ENCODE measurements at regions not wholly inside any gene's neighbourhood (a gene's known extent, or its start where the extent isn't known, plus 50 kb on each side); places are given as distances from the start of the nearest gene placed in this dataset.

DNA sequence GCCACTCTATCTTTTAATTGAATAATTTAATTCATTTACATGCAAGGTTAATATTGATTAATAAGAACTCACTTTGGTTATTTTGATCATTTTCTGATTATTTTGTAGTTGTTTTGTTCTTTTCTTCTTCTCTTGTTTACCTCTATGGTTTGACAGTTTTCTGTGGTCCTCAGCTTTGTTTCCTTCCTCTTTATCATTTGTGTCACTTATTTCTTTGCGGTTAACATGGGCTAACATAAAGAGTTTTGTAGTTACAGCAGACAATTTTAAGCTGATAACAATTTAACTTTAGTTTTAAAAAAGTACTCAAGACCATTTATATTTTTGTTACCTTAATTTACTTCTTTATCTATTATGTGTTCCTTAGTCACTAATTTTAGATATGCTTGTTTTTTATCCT lies 1032.8 kb upstream of the RAG2 start:
- no peak overlapping the region for H3K27ac ChIP-seq (ENCODE audit: low read depth in 1 of 2, low read length in 2 of 2)
- DNase-seq, result no peak
- WGBS (ENCODE audit: insufficient coverage), result no CpG with 5 or more reads among the region's 1 CpG

DNA sequence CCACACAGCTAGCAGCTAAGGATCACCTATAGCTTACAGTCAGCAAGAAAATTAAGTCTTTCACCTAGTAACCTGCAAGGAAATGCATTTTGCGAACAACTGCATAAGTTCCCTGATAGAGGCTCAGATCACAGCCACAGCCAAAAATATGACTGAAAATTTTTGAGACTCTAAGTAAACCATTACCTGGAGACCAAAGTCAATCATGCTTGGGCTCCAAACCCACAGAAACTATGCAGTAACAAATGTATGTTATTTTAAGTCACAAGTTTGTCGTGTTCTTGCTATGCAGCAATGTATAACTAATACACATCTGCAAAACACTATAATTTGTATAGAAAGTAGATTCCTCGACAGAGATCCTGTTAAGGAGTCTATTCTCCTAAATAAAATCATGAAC lies 1025.7 kb upstream of the RAG2 start:
- Mint-ChIP-seq H3K9me3 (peaks cover 7 to 21% (median 15%) of the 10 kb centered on the region in 7 donors), H3K27ac (no peak overlapping the region), H3K4me3 (no peak overlapping the region), H3K4me1 (no peaks in the 10 kb centered on the region), H3K36me3 (no peaks in the 10 kb centered on the region), H3K27me3 (ENCODE audit: low read depth in 3 of 3) (no peaks in the 10 kb centered on the region)
- H3K27ac ChIP-seq (ENCODE audit: low read depth in 1 of 2, low read length in 2 of 2), result no peak overlapping the region
- no CpG with 5 or more reads among the region's 3 CpGs for WGBS (ENCODE audit: insufficient coverage)
- no peak overlapping the region for H3K4me3 ChIP-seq (replicated peaks in 1 of 3; ENCODE audit: low read depth in 2 of 3, low read length in 3 of 3)
- intact Hi-C loops (cut with micrococcal nuclease), result no loop called here
- peaks cover 12 to 22% of the 10 kb centered on the region in 2 donors for H3K9me3 ChIP-seq (replicated peaks in 1 of 2; ENCODE audit: control insufficient read depth in 1 of 2, insufficient read depth in 1 of 2, low read length in 2 of 2)
- DNase-seq, result no peak
- H2AFZ ChIP-seq (ENCODE audit: insufficient read depth, low read depth, low read length, poor library complexity, severe bottlenecking), result no peak overlapping the region
- H3K36me3 ChIP-seq (replicated peaks in 1 of 2; ENCODE audit: control insufficient read depth in 1 of 2, insufficient read depth in 2 of 2, low read length in 2 of 2), result no peaks in the 10 kb centered on the region
- H3K79me2 ChIP-seq (ENCODE audit: insufficient read depth, low read length), result no peaks in the 10 kb centered on the region
- H3K4me1 ChIP-seq (ENCODE audit: control insufficient read depth in 1 of 2, insufficient read depth in 2 of 2, low read length in 2 of 2), result no peaks in the 10 kb centered on the region
- no peaks in the 10 kb centered on the region for H4K20me1 ChIP-seq (ENCODE audit: insufficient read depth, low read length)
- no peak overlapping the region for H3K9ac ChIP-seq (ENCODE audit: insufficient read depth, low read length, poor library complexity, severe bottlenecking)
- H3K27me3 ChIP-seq (ENCODE audit: control insufficient read depth in 2 of 2, insufficient read depth in 2 of 2, low read length in 2 of 2), result no peaks in the 10 kb centered on the region
- TF ChIP-seq, protein P1, sequence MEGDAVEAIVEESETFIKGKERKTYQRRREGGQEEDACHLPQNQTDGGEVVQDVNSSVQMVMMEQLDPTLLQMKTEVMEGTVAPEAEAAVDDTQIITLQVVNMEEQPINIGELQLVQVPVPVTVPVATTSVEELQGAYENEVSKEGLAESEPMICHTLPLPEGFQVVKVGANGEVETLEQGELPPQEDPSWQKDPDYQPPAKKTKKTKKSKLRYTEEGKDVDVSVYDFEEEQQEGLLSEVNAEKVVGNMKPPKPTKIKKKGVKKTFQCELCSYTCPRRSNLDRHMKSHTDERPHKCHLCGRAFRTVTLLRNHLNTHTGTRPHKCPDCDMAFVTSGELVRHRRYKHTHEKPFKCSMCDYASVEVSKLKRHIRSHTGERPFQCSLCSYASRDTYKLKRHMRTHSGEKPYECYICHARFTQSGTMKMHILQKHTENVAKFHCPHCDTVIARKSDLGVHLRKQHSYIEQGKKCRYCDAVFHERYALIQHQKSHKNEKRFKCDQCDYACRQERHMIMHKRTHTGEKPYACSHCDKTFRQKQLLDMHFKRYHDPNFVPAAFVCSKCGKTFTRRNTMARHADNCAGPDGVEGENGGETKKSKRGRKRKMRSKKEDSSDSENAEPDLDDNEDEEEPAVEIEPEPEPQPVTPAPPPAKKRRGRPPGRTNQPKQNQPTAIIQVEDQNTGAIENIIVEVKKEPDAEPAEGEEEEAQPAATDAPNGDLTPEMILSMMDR (IDR thresholded peaks at IDR 0.05), result no peak
- no peak overlapping the region for H3K4me2 ChIP-seq (replicated peaks; ENCODE audit: extremely low read depth, low read length, poor library complexity, severe bottlenecking)

More for the DNA sequence above, 1032.8 kb upstream of the RAG2 start:
- Histone ChIP-seq H3K27me3 (ENCODE audit: control insufficient read depth in 2 of 2, insufficient read depth in 2 of 2, low read length in 2 of 2) (no peaks in the 10 kb centered on the region), H3K9ac (ENCODE audit: insufficient read depth, low read length, poor library complexity, severe bottlenecking) (no peak overlapping the region), H3K79me2 (ENCODE audit: insufficient read depth, low read length) (no peaks in the 10 kb centered on the region), H3K4me3 (replicated peaks in 1 of 3; ENCODE audit: low read depth in 2 of 3, low read length in 3 of 3) (no peak overlapping the region), H2AFZ (ENCODE audit: insufficient read depth, low read depth, low read length, poor library complexity, severe bottlenecking) (no peak overlapping the region), H4K20me1 (ENCODE audit: insufficient read depth, low read length) (no peaks in the 10 kb centered on the region), H3K4me2 (replicated peaks; ENCODE audit: extremely low read depth, low read length, poor library complexity, severe bottlenecking) (no peak overlapping the region), H3K36me3 (replicated peaks in 1 of 2; ENCODE audit: control insufficient read depth in 1 of 2, insufficient read depth in 2 of 2, low read length in 2 of 2) (no peaks in the 10 kb centered on the region), H3K4me1 (ENCODE audit: control insufficient read depth in 1 of 2, insufficient read depth in 2 of 2, low read length in 2 of 2) (no peaks in the 10 kb centered on the region), H3K9me3 (replicated peaks in 1 of 2; ENCODE audit: control insufficient read depth in 1 of 2, insufficient read depth in 1 of 2, low read length in 2 of 2) (peaks cover 1 to 7% of the 10 kb centered on the region in 2 donors)
- Mint-ChIP-seq H3K4me1 (peaks cover 10% of the 10 kb centered on the region), H3K27ac (no peak overlapping the region), H3K36me3 (peaks cover 0 to 3% of the 10 kb centered on the region in 2 donors), H3K9me3 (peaks cover 2 to 14% (median 9%) of the 10 kb centered on the region in 7 donors), H3K4me3 (no peak overlapping the region), H3K27me3 (ENCODE audit: low read depth in 3 of 3) (no peaks in the 10 kb centered on the region)
- TF ChIP-seq, protein P1 (IDR thresholded peaks at IDR 0.05), result no peak
- intact Hi-C loops (cut with micrococcal nuclease), result no loop called here
